Ascending aorta (tissue), 2 donors: ENCODE measurements at regions not wholly inside any gene's neighbourhood (a gene's known extent, or its start where the extent isn't known, plus 50 kb on each side); places are given as distances from the start of the nearest gene placed in this dataset.

Source experiments
- DNase-seq, 2 donors: peaks; one replicate each; pipeline ENCODE4 v3.0.0-alpha.2; 2019; ENCODE audit warnings: low spot score in 2 of 2
- H3K27ac ChIP-seq, 2 donors: fragments of 200-600 bp; sonication (generic); one replicate each; pipeline ENCODE4 v1.5.1; 2016 to 2017; ENCODE audit warnings: mild to moderate bottlenecking in 1 of 2
- H3K27me3 ChIP-seq: fragments of 200-600 bp; sonication (generic); one replicate; pipeline ENCODE4 v1.5.1; 2017
- H3K36me3 ChIP-seq, 2 donors: fragments of 200-600 bp; sonication (generic); one replicate each; pipeline ENCODE4 v1.5.1; 2016
- H3K4me1 ChIP-seq, 2 donors: fragments of 200-600 bp; sonication (generic); one replicate each; pipeline ENCODE4 v1.5.1; 2016 to 2017; ENCODE audit warnings: mild to moderate bottlenecking in 1 of 2
- H3K4me3 ChIP-seq, 2 donors: fragments of 200-600 bp; sonication (generic); one replicate each; pipeline ENCODE4 v1.5.1; 2016 to 2017; ENCODE audit warnings: mild to moderate bottlenecking in 1 of 2
- H3K9me3 ChIP-seq, 2 donors: fragments of 200-600 bp; sonication (generic); one replicate each; pipeline ENCODE4 v1.5.1; 2016
- CTCF ChIP-seq, 3 experiments: fragments of 200-600 bp in 2 of 3; fragments of 450-650 bp in 1 of 3; sonication (generic) in 2 of 3; IDR thresholded peaks; one replicate each; pipeline ENCODE4 v1.5.1; 2016 to 2019; ENCODE audit warnings: antibody characterized with exemption in 3 of 3, mild to moderate bottlenecking in 1 of 3, moderate library complexity in 1 of 3
- intact Hi-C: fragments of 100-400 bp; cut with DNase I; formaldehyde crosslinking; loops from one replicate; pipeline ENCODE4 v1.15.1; 2023

DNA sequence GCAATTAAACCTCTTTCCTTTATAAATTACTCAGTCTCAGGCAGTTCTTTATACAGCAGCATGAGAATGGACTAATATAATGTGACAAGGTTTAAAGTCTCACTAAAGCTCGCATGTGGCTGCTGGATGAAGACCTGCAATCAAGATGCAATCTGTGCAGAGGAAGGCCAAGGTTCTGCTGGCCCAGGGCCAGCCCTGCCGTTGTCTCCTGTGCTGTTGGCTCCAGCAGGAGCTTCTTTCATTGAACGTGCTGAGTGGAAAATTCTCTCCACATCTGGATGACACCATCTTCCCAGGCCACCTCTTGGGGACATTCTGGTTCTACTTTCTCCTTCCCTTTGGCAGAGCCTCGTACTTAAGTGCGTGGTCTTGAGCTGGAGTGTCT is 742.2 kb downstream of the VRK1 start:
- Histone ChIP-seq H3K4me1 (no peaks in the 10 kb centered on the region), H3K9me3 (no peaks in the 10 kb centered on the region), H3K27me3 (no peaks in the 10 kb centered on the region), H3K27ac (no peak overlapping the region), H3K36me3 (no peaks in the 10 kb centered on the region), H3K4me3 (no peak overlapping the region)
- intact Hi-C loops = no loop called here
- no peak for DNase-seq
- TF ChIP-seq CTCF (IDR thresholded peaks at IDR 0.05) = no peak

DNA sequence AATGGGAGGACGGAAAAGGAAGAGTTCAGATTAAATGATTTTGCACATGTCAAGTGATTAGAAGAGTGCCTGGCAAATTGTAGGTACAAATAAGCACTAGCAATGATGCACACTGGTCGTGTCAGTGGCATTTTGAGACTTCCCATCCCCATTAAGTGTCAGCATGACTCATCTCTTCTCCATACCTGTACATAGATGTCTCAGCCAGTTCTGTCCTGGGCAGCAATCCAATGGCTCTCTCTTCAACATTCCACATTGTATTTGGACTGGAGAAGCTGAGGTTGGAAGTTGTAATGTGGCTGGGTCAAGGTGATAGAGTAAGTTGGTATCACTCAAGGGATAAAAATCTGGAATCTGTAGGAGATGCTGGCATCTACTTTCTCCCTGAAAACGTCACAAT is 742.7 kb downstream of the VRK1 start:
- intact Hi-C loops = no loop called here
- no peak for DNase-seq

DNA sequence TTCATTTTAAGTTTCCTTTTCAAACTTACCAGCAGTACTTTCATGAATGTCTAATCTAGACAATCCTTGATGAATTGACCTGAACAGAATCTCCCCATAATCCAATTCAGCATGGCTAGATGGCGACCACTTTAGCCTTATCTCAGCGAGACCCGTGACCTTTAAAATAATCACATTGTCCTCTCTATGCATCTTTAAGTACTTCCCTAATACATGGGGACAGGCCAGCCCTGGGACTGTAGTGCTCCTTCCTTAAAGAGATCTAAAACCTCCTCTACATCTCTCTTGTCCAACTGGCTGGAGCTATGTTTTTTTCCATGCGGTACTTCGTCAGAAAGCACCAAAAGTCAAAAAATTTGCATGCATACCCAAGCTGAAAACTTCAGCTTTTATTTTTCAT is 746.0 kb downstream of the VRK1 start:
- Histone ChIP-seq H3K9me3 (no peaks in the 10 kb centered on the region), H3K27me3 (no peaks in the 10 kb centered on the region), H3K4me1 (no peaks in the 10 kb centered on the region), H3K27ac (no peak overlapping the region), H3K36me3 (no peaks in the 10 kb centered on the region), H3K4me3 (no peak overlapping the region)
- TF ChIP-seq CTCF (IDR thresholded peaks at IDR 0.05) = no peak
- no peak for DNase-seq
- intact Hi-C loops = no loop called here

More for the DNA sequence above, 742.7 kb downstream of the VRK1 start:
- Histone ChIP-seq H3K27ac (no peak overlapping the region), H3K36me3 (no peaks in the 10 kb centered on the region), H3K27me3 (no peaks in the 10 kb centered on the region), H3K4me1 (no peaks in the 10 kb centered on the region), H3K9me3 (no peaks in the 10 kb centered on the region), H3K4me3 (no peak overlapping the region)
- no peak for TF ChIP-seq CTCF (IDR thresholded peaks at IDR 0.05)

GRCh38 chr14:97543816-97544215 is 746.6 kb downstream of the VRK1 start:
- Histone ChIP-seq H3K4me1 (no peaks in the 10 kb centered on the region), H3K27me3 (no peaks in the 10 kb centered on the region), H3K9me3 (no peaks in the 10 kb centered on the region), H3K4me3 (no peak overlapping the region), H3K36me3 (no peaks in the 10 kb centered on the region), H3K27ac (no peak overlapping the region)
- no peak for DNase-seq
- intact Hi-C loops = no loop called here
- no peak for TF ChIP-seq CTCF (IDR thresholded peaks at IDR 0.05)

DNA sequence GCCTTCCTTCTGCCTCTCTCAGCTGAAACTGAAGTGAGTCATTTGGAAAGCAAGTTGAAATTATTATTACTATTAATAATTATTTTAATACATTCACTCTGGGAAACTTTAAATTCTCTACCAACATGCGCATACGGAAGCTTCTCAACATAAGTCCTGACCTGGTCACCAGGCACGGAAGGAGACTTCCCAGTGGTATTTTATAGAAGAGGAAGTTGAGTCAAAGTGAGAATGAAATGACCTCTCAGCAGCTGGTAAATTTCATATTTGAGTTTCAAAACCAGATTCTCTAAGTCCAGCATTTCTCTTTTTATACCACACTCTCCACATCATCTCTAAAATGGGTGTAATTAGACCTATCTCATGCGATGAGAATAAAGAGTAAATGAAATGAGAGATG is 747.4 kb downstream of the VRK1 start:
- TF ChIP-seq CTCF (IDR thresholded peaks at IDR 0.05) = no peak
- no peak for DNase-seq
- H3K27ac ChIP-seq = no peak overlapping the region
- H3K27me3 ChIP-seq = no peaks in the 10 kb centered on the region
- intact Hi-C loops = no loop called here
- H3K9me3 ChIP-seq = no peaks in the 10 kb centered on the region
- H3K4me1 ChIP-seq = no peaks in the 10 kb centered on the region
- no peak overlapping the region for H3K4me3 ChIP-seq
- H3K36me3 ChIP-seq = no peaks in the 10 kb centered on the region

GRCh38 chr14:97546491-97547230 is 749.5 kb downstream of the VRK1 start:
- H3K27me3 ChIP-seq = no peaks in the 10 kb centered on the region
- no peak overlapping the region for H3K27ac ChIP-seq
- TF ChIP-seq CTCF (IDR thresholded peaks at IDR 0.05) = no peak
- H3K36me3 ChIP-seq = no peaks in the 10 kb centered on the region
- H3K4me1 ChIP-seq = no peaks in the 10 kb centered on the region
- H3K9me3 ChIP-seq = no peaks in the 10 kb centered on the region
- DNase-seq = no peak
- H3K4me3 ChIP-seq = no peak overlapping the region
- intact Hi-C loops = no loop called here
